HL-60 (cell line): ENCODE measurements at regions not wholly inside any gene's neighbourhood (a gene's known extent, or its start where the extent isn't known, plus 50 kb on each side); places are given as distances from the start of the nearest gene placed in this dataset.

ENCODE experiments used
- CTCF ChIP-seq: IDR thresholded peaks from one replicate; pipeline ENCODE4 v1.5.1; 2011; ENCODE audit warnings: low read length, control low read depth, inconsistent platforms; ENCODE audit not compliant: insufficient read depth
- GABPA ChIP-seq: IDR thresholded peaks from 2 replicates; pipeline ENCODE4 v1.6.1; 2012; ENCODE audit warnings: low read depth
- POLR2AphosphoS5 ChIP-seq: IDR thresholded peaks from 2 replicates; pipeline ENCODE4 v1.6.1; 2012; ENCODE audit warnings: low read depth
- REST ChIP-seq: IDR thresholded peaks from 2 replicates; pipeline ENCODE4 v1.6.1; 2012; ENCODE audit warnings: low read depth; ENCODE audit not compliant: insufficient replicate concordance

GRCh38 chr4:85051526-85051925 is 85.0 kb upstream of the WDFY3 start:
- TF ChIP-seq CTCF = no peak
- TF ChIP-seq REST = no peak
- TF ChIP-seq GABPA = no peak
- no peak for TF ChIP-seq POLR2AphosphoS5
